ENCODE measurements at regions not wholly inside any gene's neighbourhood (a gene's known extent, or its start where the extent isn't known, plus 50 kb on each side); places are given as distances from the start of the nearest gene placed in this dataset.
"Not testable (repeated sequence)": the region's sequence is repeated elsewhere in the genome, so short reads cannot be mapped to it uniquely, and the experiment has no call there.

DNA sequence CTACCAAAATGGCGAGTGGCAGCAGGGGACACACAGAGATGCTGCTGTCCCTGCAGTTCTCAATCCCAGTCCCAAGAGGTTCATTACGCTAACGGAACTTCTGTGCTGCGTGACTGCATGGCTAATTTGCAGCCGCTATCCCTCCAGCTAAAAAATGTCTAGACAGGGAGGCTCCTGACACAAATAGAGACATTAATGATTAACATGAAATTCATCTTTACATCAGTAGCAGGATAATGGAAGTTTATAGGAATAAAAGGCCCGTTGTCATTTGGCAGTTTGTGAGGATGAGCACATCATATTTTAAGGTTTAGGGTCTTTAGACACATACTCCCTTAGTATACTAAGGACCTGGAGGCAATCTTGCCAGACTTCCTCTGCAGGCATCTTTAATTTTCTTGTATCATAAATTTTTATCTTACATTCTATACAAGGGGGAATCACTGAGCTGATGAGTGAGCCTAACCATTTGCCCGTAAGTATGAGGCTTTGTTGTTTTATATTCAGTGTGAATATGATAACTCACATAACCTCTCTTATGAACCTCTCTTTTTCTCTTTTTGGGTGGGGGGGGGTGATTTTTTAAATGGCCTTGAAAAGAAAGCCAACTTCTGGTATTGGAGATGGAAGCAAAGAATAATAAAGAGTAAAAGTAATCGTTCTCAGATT is 99.8 kb upstream of the OR9G4 start:
- DNase-seq (ENCODE audit: low read depth), result no peak
- no peak overlapping the region for H3K4me3 ChIP-seq (ENCODE audit: low read depth, low read length)
- TF ChIP-seq, protein P1, sequence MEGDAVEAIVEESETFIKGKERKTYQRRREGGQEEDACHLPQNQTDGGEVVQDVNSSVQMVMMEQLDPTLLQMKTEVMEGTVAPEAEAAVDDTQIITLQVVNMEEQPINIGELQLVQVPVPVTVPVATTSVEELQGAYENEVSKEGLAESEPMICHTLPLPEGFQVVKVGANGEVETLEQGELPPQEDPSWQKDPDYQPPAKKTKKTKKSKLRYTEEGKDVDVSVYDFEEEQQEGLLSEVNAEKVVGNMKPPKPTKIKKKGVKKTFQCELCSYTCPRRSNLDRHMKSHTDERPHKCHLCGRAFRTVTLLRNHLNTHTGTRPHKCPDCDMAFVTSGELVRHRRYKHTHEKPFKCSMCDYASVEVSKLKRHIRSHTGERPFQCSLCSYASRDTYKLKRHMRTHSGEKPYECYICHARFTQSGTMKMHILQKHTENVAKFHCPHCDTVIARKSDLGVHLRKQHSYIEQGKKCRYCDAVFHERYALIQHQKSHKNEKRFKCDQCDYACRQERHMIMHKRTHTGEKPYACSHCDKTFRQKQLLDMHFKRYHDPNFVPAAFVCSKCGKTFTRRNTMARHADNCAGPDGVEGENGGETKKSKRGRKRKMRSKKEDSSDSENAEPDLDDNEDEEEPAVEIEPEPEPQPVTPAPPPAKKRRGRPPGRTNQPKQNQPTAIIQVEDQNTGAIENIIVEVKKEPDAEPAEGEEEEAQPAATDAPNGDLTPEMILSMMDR (IDR thresholded peaks at IDR 0.05; ENCODE audit: control insufficient read depth, extremely low read depth, insufficient read depth), result no peak

DNA sequence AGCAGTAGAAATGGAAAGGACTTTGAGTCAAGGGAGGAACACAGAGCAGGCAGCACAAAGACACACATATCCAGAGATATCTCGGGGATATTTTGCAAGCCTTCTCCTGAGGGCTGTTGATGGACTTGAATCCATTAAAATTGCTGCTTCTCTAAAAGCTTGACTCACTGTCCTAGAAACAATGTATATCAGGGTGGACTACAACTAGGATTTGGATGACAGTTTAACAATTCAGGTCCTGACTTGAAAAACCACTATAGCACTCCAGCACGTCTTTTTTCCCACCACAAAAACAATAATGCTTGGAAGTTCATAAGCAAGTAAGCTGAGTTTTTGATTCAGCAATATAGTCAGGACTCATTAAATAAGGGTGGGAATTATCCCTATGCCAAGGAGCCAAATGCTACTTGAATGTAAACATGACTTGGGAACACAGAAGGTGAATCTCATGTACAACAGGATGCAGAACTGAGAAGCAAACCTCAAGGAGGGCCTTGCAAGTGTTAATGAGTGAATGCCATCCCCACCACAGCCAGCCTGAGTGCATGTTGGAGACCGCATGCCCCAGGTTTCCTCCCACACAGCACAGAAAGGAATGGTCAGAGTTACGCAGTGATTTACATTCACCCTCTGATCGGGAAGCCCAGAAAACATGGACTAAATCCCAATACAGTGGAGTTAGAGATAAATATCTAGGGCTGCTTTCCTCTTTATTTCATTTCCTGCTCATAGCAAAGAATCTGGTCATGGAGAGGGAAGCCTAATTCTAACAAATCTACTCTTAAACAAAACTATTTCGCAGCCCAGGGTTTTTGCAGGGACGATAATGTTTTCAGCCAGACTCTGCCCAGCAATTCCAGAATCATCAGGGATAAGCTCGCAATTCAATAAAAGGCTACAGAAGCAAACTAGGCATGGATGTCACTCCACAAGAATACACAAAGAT is 98.4 kb upstream of the OR9G4 start:
- TF ChIP-seq, protein P1 (IDR thresholded peaks at IDR 0.05; ENCODE audit: control insufficient read depth, extremely low read depth, insufficient read depth), result no peak
- DNase-seq (ENCODE audit: low read depth), result no peak
- no peak overlapping the region for H3K4me3 ChIP-seq (ENCODE audit: low read depth, low read length)

DNA sequence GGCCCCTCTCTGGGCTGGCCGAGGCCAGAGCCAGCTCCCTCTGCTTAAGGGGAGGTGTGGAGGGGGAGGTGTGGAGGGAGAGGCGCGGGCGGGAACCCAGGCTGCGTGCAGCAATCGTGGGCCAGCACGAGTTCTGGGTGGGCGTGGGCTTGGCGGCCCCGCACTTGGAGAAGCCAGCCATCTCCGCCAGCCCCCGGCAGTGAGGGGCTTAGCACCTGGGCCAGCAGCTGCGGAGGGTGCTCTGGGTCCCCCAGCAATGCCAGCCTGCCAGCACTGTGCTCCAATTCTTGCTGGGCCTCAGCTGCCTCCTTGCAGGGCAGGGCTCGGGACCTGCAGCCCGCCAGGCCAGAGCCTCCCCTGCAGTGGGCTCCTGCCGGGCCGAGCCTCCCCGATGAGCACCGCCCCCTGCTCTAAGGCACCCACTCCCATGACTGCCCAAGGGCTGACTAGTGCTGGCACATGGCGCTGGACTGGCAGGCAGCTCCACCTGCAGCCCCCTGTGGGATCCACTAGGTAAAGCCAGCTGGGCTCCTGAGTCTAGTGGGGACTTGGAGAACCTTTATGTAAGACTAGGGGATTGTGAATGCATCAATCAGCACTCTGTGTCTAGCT is 96.7 kb upstream of the OR9G4 start:
- TF ChIP-seq, protein P1 (IDR thresholded peaks at IDR 0.05; ENCODE audit: control insufficient read depth, extremely low read depth, insufficient read depth), result no peak
- no peak for DNase-seq (ENCODE audit: low read depth)

DNA sequence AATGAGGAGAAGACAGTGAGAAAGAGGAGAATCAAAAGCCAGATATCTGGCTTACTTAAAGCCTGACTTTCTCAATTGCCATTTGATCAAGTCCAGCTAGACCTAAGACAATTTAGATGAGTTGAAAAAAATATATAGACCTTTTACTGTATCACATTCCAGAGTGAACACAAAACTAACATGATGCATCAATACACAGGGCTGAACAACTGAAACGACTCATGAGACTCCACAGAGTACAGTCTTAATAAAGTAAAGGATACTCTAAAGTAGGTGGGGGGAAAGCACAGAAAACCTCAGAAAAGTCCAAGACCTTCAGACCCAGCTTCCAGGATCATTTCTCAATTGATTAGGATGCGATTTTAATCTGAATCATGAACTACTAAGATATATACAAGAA is 95.3 kb upstream of the OR9G4 start:
- TF ChIP-seq, protein P1 (IDR thresholded peaks at IDR 0.05; ENCODE audit: control insufficient read depth, extremely low read depth, insufficient read depth), result no peak
- no peak for DNase-seq (ENCODE audit: low read depth)
- no peak overlapping the region for H3K4me3 ChIP-seq (ENCODE audit: low read depth, low read length)

More for the DNA sequence above, 96.7 kb upstream of the OR9G4 start:
- H3K4me3 ChIP-seq (ENCODE audit: low read depth, low read length), result no peak overlapping the region

DNA sequence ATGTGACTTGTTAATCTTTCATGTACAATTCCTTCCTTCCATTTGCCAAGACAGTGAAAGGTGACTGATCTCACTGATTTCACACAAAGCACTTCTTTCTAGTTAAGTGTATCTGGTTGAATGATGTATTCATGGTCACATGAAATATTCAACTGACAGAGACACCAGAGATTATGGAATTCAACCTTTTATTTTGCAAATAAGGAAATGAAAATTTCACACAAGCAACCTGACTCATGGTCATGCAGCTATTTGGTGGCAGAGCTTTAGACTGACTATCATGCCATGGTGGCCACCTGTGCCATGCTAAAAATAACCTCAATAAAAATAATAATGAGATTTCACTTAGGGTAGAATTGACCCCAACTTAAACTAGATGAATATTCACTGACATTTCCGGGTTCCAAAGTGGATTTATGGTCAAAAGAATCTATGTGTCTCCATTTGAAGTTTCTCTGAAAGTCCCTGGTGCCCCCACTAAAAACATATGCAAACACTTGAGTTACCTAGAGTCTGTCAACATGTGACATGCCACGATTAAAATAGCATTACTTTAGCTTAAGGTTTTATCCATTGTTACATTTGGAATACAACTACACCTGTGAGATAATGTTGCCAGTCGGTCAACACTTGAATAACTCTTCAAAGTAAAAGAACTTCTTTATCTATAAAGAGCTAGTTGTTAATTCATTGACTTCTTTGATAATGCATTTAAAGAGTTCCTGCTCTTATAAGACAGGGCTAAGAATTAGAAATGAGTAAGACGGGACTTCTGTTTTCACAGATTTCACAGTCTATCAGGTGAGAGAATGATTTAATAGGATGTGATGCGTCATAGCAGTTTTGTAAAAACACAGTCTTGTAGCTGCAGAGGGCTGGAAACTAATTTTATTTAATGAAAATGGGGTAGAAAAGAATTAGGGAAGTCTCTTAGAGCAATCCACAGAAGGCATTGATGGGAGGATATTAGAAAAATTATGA is 94.6 kb upstream of the OR9G4 start:
- H3K4me3 ChIP-seq (ENCODE audit: low read depth, low read length), result no peak overlapping the region
- no peak for DNase-seq (ENCODE audit: low read depth)
- TF ChIP-seq, protein P1 (IDR thresholded peaks at IDR 0.05; ENCODE audit: control insufficient read depth, extremely low read depth, insufficient read depth), result no peak

DNA sequence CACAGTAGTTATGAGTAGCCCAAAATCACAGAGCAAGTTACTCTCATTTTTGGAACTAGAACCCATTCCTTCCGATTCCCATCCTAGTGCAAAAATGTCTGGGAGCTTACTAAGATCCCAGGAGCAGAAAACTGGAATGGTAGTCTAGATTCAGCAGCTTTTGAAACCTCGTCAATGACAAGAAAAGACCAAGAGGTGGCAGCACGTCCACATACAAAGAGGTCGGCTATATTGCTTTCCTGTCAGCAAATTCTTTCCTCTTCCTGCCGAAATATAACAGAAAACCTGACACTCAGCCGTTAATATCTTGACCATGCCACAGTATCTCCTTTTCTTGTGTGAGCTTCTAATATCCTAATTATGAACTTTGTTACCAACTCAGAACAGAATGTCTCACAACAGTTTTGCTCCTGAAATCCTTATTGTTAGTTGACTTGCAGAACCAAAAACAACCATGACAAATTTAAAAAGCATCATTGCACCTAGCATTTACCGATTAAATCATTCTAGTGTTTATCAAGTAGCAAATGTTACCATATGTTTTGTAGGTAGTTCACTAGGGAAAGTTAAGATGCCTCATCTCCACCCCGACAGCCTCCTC is 92.8 kb upstream of the OR9G4 start:
- no peak overlapping the region for H3K4me3 ChIP-seq (ENCODE audit: low read depth, low read length)
- TF ChIP-seq, protein P1 (IDR thresholded peaks at IDR 0.05; ENCODE audit: control insufficient read depth, extremely low read depth, insufficient read depth), result peak; percentile 81
- DNase-seq (ENCODE audit: low read depth), result peak; percentile 40

DNA sequence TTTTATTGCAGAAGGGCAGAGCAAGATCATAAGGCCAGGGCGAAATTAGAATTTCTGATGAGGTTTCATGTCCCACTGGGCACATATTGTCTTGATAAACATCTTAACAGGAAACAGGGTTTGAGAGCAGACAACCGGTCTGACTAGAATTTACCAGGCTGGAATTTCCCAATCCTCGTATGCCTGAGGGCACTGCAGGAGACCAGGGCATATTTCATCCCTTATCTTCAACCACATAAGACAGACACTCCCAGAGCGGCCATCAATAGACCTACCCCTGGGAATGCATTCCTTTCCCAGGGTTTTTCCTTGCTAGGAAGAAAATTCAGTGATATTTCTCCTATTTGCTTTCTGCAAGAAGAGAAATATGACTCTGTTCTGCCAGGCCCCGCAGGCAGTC is 78.9 kb upstream of the OR9G4 start:
- not testable (repeated sequence) for H3K4me3 ChIP-seq (ENCODE audit: low read depth, low read length); DNase-seq (ENCODE audit: low read depth)

Measured in LNCaP clone FGC (cell line).